Gastrocnemius medialis (tissue), 4 donors: ENCODE measurements at regions not wholly inside any gene's neighbourhood (a gene's known extent, or its start where the extent isn't known, plus 50 kb on each side); places are given as distances from the start of the nearest gene placed in this dataset.

Experiments used
- ATAC-seq, 2 donors: fragments of 150-250 bp; one replicate each; pipeline ENCODE4 v1.9.1; 2016
- DNase-seq, 2 donors: peaks; one replicate each; pipeline ENCODE4 v3.0.0-alpha.2; 2019
- H3K27ac ChIP-seq, 4 donors: fragments of 200-600 bp; sonication (generic); 1 replicate in 1 of 4; 2 replicates in 3 of 4; pipeline ENCODE4 v1.5.1; 2016 to 2018; ENCODE audit warnings: mild to moderate bottlenecking in 2 of 4, moderate library complexity in 1 of 4
- H3K27me3 ChIP-seq, 3 donors: fragments of 200-600 bp; sonication (generic) in 2 of 3; 1 replicate in 1 of 3; 2 replicates in 2 of 3; pipeline versions ENCODE4 v1.5.1 to v1.6.0; 2016 to 2019; ENCODE audit warnings: mild to moderate bottlenecking in 1 of 3, moderate library complexity in 1 of 3
- H3K36me3 ChIP-seq, 2 donors: fragments of 200-600 bp; sonication (generic) in 1 of 2; one replicate each; pipeline ENCODE4 v1.5.1; 2017 to 2018
- H3K4me1 ChIP-seq, 2 donors: fragments of 200-600 bp; sonication (generic) in 1 of 2; one replicate each; pipeline ENCODE4 v1.5.1; 2016 to 2017; ENCODE audit warnings: mild to moderate bottlenecking in 2 of 2
- H3K4me3 ChIP-seq, 4 donors: fragments of 200-600 bp; sonication (generic) in 3 of 4; 1 replicate in 1 of 4; 2 replicates in 3 of 4; pipeline ENCODE4 v1.5.1; 2016 to 2019; ENCODE audit warnings: mild to moderate bottlenecking in 2 of 4
- H3K9me3 ChIP-seq, 3 donors: fragments of 200-600 bp; sonication (generic) in 2 of 3; 1 replicate in 1 of 3; 2 replicates in 2 of 3; pipeline ENCODE4 v1.5.1; 2016 to 2019
- POLR2A ChIP-seq, 2 donors: fragments of 450-650 bp; IDR thresholded peaks; one replicate each; pipeline ENCODE4 v1.6.1; 2017; ENCODE audit warnings: antibody characterized with exemption in 2 of 2, mild to moderate bottlenecking in 2 of 2, moderate library complexity in 2 of 2
- in situ Hi-C, 4 donors: fragments of 200-750 bp; cut with MboI; loops; one replicate each; pipeline versions ENCODE4 v1.15.0 to v1.8.0; 2017; ENCODE audit warnings: low sequenced_read_pairs in 4 of 4
- intact Hi-C: fragments of 100-400 bp; cut with DNase I; formaldehyde crosslinking; loops from one replicate; pipeline ENCODE4 v1.15.1; 2023; ENCODE audit warnings: low total_unique reads
- TF ChIP-seq, protein P1 (sequence below), 5 experiments: fragments of 450-650 bp in 3 of 5; fragments of 200-600 bp in 2 of 5; sonication (generic) in 2 of 5; IDR thresholded peaks in 4 of 5; conservative IDR thresholded peaks in 1 of 5; 1 replicate in 4 of 5; 2 replicates in 1 of 5; pipeline ENCODE4 v1.5.1; 2016 to 2019; ENCODE audit warnings: antibody characterized with exemption in 5 of 5, mild to moderate bottlenecking in 3 of 5, moderate library complexity in 3 of 5

DNA sequence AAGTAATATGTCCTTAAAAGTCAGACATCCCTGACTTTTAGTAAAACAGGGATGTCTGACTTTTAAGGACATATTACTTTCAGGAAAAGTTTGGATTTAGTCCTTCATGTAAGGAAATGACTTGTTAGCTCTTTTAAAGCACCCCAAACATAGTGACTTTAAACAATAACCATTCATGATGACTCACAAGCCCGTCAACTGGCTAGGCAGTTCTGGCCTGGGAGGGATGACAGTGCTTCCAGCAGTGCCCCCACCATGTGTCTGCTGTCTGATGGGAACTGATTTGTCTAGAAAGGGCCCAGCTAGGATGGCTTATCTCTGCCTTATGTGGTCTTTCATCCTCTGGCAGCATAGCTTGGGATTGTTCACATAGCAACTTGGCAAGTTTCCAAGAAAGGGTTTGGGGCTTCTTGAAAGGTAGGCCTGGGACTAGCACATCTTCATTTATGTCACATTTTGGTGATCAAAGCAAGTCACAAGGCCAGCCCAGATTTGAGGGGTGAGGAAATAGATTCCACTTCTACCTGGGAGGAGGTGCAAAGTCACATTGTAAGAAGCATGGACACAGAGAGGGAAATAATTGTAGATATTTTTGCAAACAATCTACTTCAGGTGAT lies 143.5 kb downstream of the C1orf94 start:
- intact Hi-C loops (no loop called here), in situ Hi-C loops (no loop called here)
- TF ChIP-seq, protein P1, sequence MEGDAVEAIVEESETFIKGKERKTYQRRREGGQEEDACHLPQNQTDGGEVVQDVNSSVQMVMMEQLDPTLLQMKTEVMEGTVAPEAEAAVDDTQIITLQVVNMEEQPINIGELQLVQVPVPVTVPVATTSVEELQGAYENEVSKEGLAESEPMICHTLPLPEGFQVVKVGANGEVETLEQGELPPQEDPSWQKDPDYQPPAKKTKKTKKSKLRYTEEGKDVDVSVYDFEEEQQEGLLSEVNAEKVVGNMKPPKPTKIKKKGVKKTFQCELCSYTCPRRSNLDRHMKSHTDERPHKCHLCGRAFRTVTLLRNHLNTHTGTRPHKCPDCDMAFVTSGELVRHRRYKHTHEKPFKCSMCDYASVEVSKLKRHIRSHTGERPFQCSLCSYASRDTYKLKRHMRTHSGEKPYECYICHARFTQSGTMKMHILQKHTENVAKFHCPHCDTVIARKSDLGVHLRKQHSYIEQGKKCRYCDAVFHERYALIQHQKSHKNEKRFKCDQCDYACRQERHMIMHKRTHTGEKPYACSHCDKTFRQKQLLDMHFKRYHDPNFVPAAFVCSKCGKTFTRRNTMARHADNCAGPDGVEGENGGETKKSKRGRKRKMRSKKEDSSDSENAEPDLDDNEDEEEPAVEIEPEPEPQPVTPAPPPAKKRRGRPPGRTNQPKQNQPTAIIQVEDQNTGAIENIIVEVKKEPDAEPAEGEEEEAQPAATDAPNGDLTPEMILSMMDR (IDR thresholded peaks at IDR 0.05 in 4 of 5, conservative IDR thresholded peaks at IDR 0.05 in 1 of 5), result no peak
- Histone ChIP-seq H3K27me3 (no peaks in the 10 kb centered on the region), H3K4me1 (no peaks in the 10 kb centered on the region), H3K36me3 (no peaks in the 10 kb centered on the region), H3K9me3 (no peaks in the 10 kb centered on the region), H3K4me3 (no peak overlapping the region), H3K27ac (no peak overlapping the region)
- no peak for ATAC-seq
- no peak for DNase-seq

DNA sequence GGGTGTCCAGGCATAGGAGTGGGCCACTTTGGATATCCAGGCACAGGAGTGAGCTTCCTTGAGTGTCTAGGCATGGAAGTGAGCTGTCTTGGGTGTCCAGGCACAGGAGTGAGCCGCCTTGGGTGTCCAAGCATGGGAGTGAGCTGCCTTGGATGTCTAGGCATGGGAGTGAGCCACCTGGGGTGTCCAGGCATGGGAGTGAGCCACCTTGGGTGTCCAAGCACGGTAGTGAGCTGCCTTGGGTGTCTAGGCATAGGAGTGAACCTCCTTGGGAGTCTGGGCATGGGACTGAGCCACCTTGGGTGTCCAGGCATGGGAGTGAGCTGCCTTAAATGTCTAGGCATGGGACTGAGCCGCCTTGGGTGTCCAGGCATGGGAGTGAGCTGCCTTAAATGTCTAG lies 146.3 kb downstream of the C1orf94 start:
- DNase-seq (no peak), ATAC-seq (no peak)
- H3K4me3 ChIP-seq, result no peak overlapping the region
- intact Hi-C loops, result no loop called here
- H3K9me3 ChIP-seq, result no peaks in the 10 kb centered on the region
- no peak overlapping the region for H3K27ac ChIP-seq
- in situ Hi-C loops, result no loop called here
- no peaks in the 10 kb centered on the region for H3K4me1 ChIP-seq
- no peak for TF ChIP-seq POLR2A (IDR thresholded peaks at IDR 0.05)
- TF ChIP-seq, protein P1 (IDR thresholded peaks at IDR 0.05 in 4 of 5, conservative IDR thresholded peaks at IDR 0.05 in 1 of 5), result no peak
- no peaks in the 10 kb centered on the region for H3K36me3 ChIP-seq
- H3K27me3 ChIP-seq, result peaks cover 0 to 6% (median 0%) of the 10 kb centered on the region in 3 donors

DNA sequence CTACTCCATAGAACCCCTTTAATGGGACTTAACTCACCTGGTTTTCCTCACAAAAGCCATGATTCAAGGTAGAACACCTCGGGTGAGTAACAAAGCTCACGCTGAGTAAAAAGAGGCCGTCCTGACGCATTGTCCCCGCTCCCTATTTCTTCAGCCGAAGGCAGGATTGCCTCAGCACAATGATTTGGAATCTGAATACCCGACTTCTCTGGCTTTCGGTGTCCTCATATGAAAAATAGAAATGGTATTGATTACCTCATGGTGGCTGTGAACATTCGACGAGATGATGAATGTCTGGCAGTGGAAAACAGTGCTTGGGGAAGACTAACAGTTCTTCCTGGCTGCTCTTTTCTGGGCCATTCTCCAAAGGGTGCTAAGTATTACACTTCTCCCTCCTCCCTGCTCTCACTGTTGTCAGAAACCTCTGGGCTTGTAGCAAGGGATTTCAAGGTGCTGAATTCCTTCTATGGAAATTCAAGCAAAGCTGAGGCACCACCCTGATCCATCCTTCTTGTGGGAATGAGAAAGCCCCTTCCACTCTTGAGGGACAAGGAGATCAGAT lies 148.3 kb downstream of the C1orf94 start:
- H3K4me1 ChIP-seq, result no peaks in the 10 kb centered on the region
- peaks cover 0 to 6% (median 0%) of the 10 kb centered on the region in 3 donors for H3K27me3 ChIP-seq
- ATAC-seq (no peak), DNase-seq (no peak)
- intact Hi-C loops, result no loop called here
- no peak for TF ChIP-seq POLR2A (IDR thresholded peaks at IDR 0.05)
- TF ChIP-seq, protein P1 (IDR thresholded peaks at IDR 0.05 in 4 of 5, conservative IDR thresholded peaks at IDR 0.05 in 1 of 5), result no peak
- H3K4me3 ChIP-seq, result no peak overlapping the region
- no peak overlapping the region for H3K27ac ChIP-seq
- in situ Hi-C loops, result no loop called here
- no peaks in the 10 kb centered on the region for H3K9me3 ChIP-seq
- no peaks in the 10 kb centered on the region for H3K36me3 ChIP-seq

DNA sequence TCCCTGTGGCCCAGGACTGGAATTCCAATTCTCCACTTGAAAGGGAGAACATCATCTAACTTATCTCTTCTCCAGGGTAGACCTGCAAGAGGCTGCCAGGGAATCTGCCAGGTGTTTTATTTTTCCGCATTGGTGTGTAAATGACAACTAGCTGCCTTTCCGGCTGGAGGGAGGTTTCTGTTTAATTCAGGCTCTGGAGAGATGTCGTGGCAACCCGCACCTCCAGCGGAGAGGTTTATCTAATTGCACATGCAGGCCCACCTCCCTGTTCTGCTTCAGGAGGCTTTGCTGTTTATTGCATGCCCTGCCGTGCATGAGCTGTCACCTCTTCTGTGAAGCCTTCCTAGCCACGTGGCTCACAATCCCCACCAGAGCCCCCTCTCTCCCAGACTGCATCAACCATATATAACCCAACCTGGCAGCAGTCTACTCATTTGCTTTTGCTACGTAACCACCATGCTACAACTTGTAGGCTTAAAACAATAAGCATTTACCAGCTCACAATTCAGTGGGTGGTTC lies 151.6 kb downstream of the C1orf94 start:
- Histone ChIP-seq H3K9me3 (no peaks in the 10 kb centered on the region), H3K4me3 (no peak overlapping the region), H3K27me3 (peaks cover 0 to 6% (median 0%) of the 10 kb centered on the region in 3 donors), H3K27ac (no peak overlapping the region), H3K4me1 (no peaks in the 10 kb centered on the region), H3K36me3 (no peaks in the 10 kb centered on the region)
- TF ChIP-seq POLR2A (IDR thresholded peaks at IDR 0.05), result no peak
- TF ChIP-seq, protein P1 (IDR thresholded peaks at IDR 0.05 in 4 of 5, conservative IDR thresholded peaks at IDR 0.05 in 1 of 5), result no peak
- in situ Hi-C loops (no loop called here), intact Hi-C loops (no loop called here)
- ATAC-seq, result no peak
- no peak for DNase-seq
